Fibroblast of mammary gland (primary cell): ENCODE measurements at regions not wholly inside any gene's neighbourhood (a gene's known extent, or its start where the extent isn't known, plus 50 kb on each side); places are given as distances from the start of the nearest gene placed in this dataset.

ENCODE experiments used
- DNase-seq: peaks from one replicate; pipeline ENCODE4 v3.0.0-alpha.2; 2010; ENCODE audit warnings: low read depth
- H3K4me3 ChIP-seq: 2 replicates; pipeline ENCODE4 v1.5.1; 2011; ENCODE audit warnings: low read depth, mild to moderate bottlenecking, low read length, moderate library complexity; ENCODE audit not compliant: control insufficient read depth
- CTCF ChIP-seq: conservative IDR thresholded peaks from 2 replicates; pipeline ENCODE4 v1.5.1; 2011; ENCODE audit warnings: low read depth, low read length, inconsistent platforms; ENCODE audit not compliant: control insufficient read depth, insufficient read depth

GRCh38 chr9:89868100-89868499 lies 263.3 kb downstream of the GADD45G start:
- no peak for TF ChIP-seq CTCF
- H3K4me3 ChIP-seq, result no peak overlapping the region
- DNase-seq, result no peak

GRCh38 chr9:89869793-89870580 lies 265.2 kb downstream of the GADD45G start:
- no peak for TF ChIP-seq CTCF
- H3K4me3 ChIP-seq, result no peak overlapping the region
- DNase-seq, result no peak

GRCh38 chr9:89871871-89872331 lies 267.1 kb downstream of the GADD45G start:
- no peak overlapping the region for H3K4me3 ChIP-seq
- DNase-seq, result no peak
- no peak for TF ChIP-seq CTCF

GRCh38 chr9:89872426-89872912 lies 267.7 kb downstream of the GADD45G start:
- H3K4me3 ChIP-seq, result no peak overlapping the region
- DNase-seq, result no peak
- no peak for TF ChIP-seq CTCF

- H3K4me3 ChIP-seq, result no peak overlapping the region
- no peak for TF ChIP-seq CTCF
- no peak for DNase-seq
These were observed 268.3 kb downstream of the GADD45G start for GRCh38 chr9:89872913-89873707.

GRCh38 chr9:89873801-89874200 lies 269.0 kb downstream of the GADD45G start:
- DNase-seq, result no peak
- no peak for TF ChIP-seq CTCF
- H3K4me3 ChIP-seq, result no peak overlapping the region
